Suprapubic skin (tissue), 3 donors: ENCODE measurements at regions not wholly inside any gene's neighbourhood (a gene's known extent, or its start where the extent isn't known, plus 50 kb on each side); places are given as distances from the start of the nearest gene placed in this dataset.

Source experiments
- POLR2AphosphoS5 ChIP-seq, 3 donors: sonication (generic); formaldehyde crosslinking; IDR thresholded peaks; one replicate each; pipeline ENCODE4 v1.6.1; 2017; ENCODE audit warnings: antibody characterized with exemption in 3 of 3
- TF ChIP-seq, protein P1 (sequence below), 2 donors: fragments of 200-600 bp in 1 of 2; fragments of 450-650 bp in 1 of 2; sonication (generic) in 1 of 2; IDR thresholded peaks; one replicate each; pipeline ENCODE4 v1.5.1; 2016 to 2019; ENCODE audit warnings: antibody characterized with exemption in 2 of 2, mild to moderate bottlenecking in 1 of 2, moderate library complexity in 1 of 2

DNA sequence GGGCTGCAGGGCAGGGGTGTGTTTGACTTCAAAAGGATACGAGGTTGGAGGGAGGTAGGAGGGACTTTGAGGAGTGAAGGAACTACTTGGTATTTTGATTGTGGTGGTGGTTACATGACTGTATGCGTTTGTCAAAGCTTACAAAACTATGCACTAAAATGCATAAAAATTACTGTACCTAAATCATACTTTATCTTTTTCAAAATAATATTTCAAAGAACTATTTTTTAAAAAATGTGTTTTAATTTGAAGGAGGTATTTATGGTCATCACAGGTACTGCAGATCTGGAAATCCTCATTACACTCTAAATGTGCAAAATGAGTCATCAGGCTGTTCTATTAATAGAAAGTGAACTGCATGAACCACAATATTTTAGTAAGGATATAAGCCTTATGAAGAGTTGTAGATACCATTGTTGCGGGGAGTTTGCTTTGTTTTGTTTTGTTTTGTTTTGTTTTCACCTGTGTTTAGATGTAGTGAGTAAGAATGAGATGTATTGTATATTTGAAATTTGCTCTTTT is 116.9 kb downstream of the ARRDC3 start:
- no peak for TF ChIP-seq POLR2AphosphoS5 (IDR thresholded peaks at IDR 0.05)
- TF ChIP-seq, protein P1, sequence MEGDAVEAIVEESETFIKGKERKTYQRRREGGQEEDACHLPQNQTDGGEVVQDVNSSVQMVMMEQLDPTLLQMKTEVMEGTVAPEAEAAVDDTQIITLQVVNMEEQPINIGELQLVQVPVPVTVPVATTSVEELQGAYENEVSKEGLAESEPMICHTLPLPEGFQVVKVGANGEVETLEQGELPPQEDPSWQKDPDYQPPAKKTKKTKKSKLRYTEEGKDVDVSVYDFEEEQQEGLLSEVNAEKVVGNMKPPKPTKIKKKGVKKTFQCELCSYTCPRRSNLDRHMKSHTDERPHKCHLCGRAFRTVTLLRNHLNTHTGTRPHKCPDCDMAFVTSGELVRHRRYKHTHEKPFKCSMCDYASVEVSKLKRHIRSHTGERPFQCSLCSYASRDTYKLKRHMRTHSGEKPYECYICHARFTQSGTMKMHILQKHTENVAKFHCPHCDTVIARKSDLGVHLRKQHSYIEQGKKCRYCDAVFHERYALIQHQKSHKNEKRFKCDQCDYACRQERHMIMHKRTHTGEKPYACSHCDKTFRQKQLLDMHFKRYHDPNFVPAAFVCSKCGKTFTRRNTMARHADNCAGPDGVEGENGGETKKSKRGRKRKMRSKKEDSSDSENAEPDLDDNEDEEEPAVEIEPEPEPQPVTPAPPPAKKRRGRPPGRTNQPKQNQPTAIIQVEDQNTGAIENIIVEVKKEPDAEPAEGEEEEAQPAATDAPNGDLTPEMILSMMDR (IDR thresholded peaks at IDR 0.05): no peak
